Karpas-422 (cell line): ENCODE measurements at regions not wholly inside any gene's neighbourhood (a gene's known extent, or its start where the extent isn't known, plus 50 kb on each side); places are given as distances from the start of the nearest gene placed in this dataset.

Experiments used
- DNase-seq: peaks from one replicate; pipeline ENCODE4 v3.0.0-alpha.2; 2015
- H2AFZ ChIP-seq: fragments of 200-600 bp; sonication (generic); 2 replicates; pipeline ENCODE4 v1.6.1; 2014; ENCODE audit warnings: antibody characterized with exemption, low read length, mixed read lengths
- H3K27ac ChIP-seq: fragments of 200-600 bp; sonication (generic); 2 replicates; pipeline ENCODE4 v1.5.1; 2014; ENCODE audit warnings: mild to moderate bottlenecking, low read length, moderate library complexity
- H3K27me3 ChIP-seq: fragments of 200-600 bp; sonication (generic); 2 replicates; pipeline ENCODE4 v1.6.1; 2014; ENCODE audit warnings: low read length, mixed read lengths
- H3K36me3 ChIP-seq: fragments of 200-600 bp; sonication (generic); 2 replicates; pipeline ENCODE4 v1.6.1; 2014; ENCODE audit warnings: low read length, mixed read lengths; ENCODE audit not compliant: insufficient read depth
- H3K4me1 ChIP-seq: fragments of 200-600 bp; sonication (generic); 2 replicates; pipeline ENCODE4 v1.6.1; 2014; ENCODE audit warnings: mild to moderate bottlenecking, low read length, mixed read lengths
- H3K4me2 ChIP-seq: fragments of 200-600 bp; sonication (generic); 2 replicates; pipeline ENCODE4 v1.6.1; 2014; ENCODE audit warnings: low read length, low read depth, mild to moderate bottlenecking; ENCODE audit not compliant: poor library complexity, severe bottlenecking
- H3K4me3 ChIP-seq: fragments of 200-600 bp; sonication (generic); 2 replicates; pipeline ENCODE4 v1.5.1; 2014; ENCODE audit warnings: mild to moderate bottlenecking, antibody characterized with exemption, low read length, mixed read lengths
- H3K79me2 ChIP-seq: fragments of 200-600 bp; sonication (generic); 2 replicates; pipeline ENCODE4 v1.6.1; 2014; ENCODE audit warnings: mild to moderate bottlenecking, low read length, mixed read lengths
- H3K9ac ChIP-seq: fragments of 200-600 bp; sonication (generic); 2 replicates; pipeline ENCODE4 v1.6.0; 2014; ENCODE audit warnings: low read length
- H3K9me2 ChIP-seq: fragments of 200-600 bp; sonication (generic), shearing (Covaris generic); replicated peaks from 2 replicates; pipeline ENCODE4 v1.6.0; 2014; ENCODE audit warnings: mild to moderate bottlenecking, low read length, moderate library complexity; ENCODE audit not compliant: insufficient read depth
- H3K9me3 ChIP-seq: fragments of 300-700, 200-600 bp; sonication (generic); 2 replicates; pipeline ENCODE4 v1.6.1; 2014; ENCODE audit warnings: low read length, mixed read lengths
- H4K20me1 ChIP-seq: fragments of 200-600 bp; sonication (generic); 2 replicates; pipeline ENCODE4 v1.6.1; 2014; ENCODE audit warnings: mild to moderate bottlenecking, antibody characterized with exemption, low read length, low read depth; ENCODE audit not compliant: insufficient read depth

GRCh38 chr18:46378864-46379207 lies 274.7 kb downstream of the HAUS1 start:
- Histone ChIP-seq H2AFZ (no peak overlapping the region), H4K20me1 (no peaks in the 10 kb centered on the region)
- DNase-seq, result no peak

GRCh38 chr18:46379323-46379950 lies 275.3 kb downstream of the HAUS1 start:
- H3K79me2 ChIP-seq, result no peaks in the 10 kb centered on the region
- H3K9me2 ChIP-seq, result no peaks in the 10 kb centered on the region
- no peaks in the 10 kb centered on the region for H3K36me3 ChIP-seq
- H3K4me1 ChIP-seq, result no peaks in the 10 kb centered on the region
- H3K4me2 ChIP-seq, result no peak overlapping the region
- no peak overlapping the region for H2AFZ ChIP-seq
- DNase-seq, result no peak
- H3K27ac ChIP-seq, result no peak overlapping the region
- H3K9me3 ChIP-seq, result no peaks in the 10 kb centered on the region
- no peaks in the 10 kb centered on the region for H4K20me1 ChIP-seq
- no peak overlapping the region for H3K4me3 ChIP-seq
- H3K27me3 ChIP-seq, result no peaks in the 10 kb centered on the region
- H3K9ac ChIP-seq, result no peak overlapping the region

More at GRCh38 chr18:46378864-46379207, 274.7 kb downstream of the HAUS1 start:
- Histone ChIP-seq H3K9me2 (no peaks in the 10 kb centered on the region), H3K9ac (no peak overlapping the region), H3K4me3 (no peak overlapping the region), H3K27ac (no peak overlapping the region), H3K27me3 (no peaks in the 10 kb centered on the region), H3K4me2 (no peak overlapping the region), H3K79me2 (no peaks in the 10 kb centered on the region), H3K4me1 (no peaks in the 10 kb centered on the region), H3K9me3 (no peaks in the 10 kb centered on the region), H3K36me3 (no peaks in the 10 kb centered on the region)

DNA sequence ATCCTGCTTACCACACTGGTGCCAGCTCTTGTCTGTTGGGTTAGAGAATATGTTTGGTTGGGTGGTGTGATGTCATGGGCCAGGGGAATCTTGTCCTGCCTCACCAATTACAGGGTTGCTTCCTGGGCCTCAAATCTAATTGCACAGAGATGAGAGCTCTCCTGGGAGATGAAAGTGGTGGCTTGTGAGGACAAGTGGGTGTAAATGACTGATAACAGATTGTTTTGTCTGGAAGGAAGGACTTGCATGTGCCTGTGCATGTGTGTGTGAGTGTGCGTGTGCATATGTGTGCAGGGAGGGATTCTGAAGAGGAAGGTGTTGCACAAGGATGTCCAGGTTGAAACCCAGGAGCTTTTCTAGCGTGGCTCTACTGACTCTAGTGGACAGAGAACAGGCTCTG lies 271.9 kb downstream of the LOXHD1 start:
- Histone ChIP-seq H3K4me3 (no peak overlapping the region), H3K79me2 (no peaks in the 10 kb centered on the region), H4K20me1 (no peaks in the 10 kb centered on the region), H3K4me1 (no peaks in the 10 kb centered on the region), H3K36me3 (no peaks in the 10 kb centered on the region), H3K27ac (no peak overlapping the region), H3K27me3 (no peaks in the 10 kb centered on the region), H2AFZ (no peak overlapping the region), H3K9ac (no peak overlapping the region), H3K9me2 (no peaks in the 10 kb centered on the region), H3K9me3 (no peaks in the 10 kb centered on the region), H3K4me2 (no peak overlapping the region)
- no peak for DNase-seq

- no peaks in the 10 kb centered on the region for H3K79me2 ChIP-seq
- H4K20me1 ChIP-seq, result no peaks in the 10 kb centered on the region
- no peaks in the 10 kb centered on the region for H3K9me3 ChIP-seq
- no peak overlapping the region for H3K9ac ChIP-seq
- no peaks in the 10 kb centered on the region for H3K36me3 ChIP-seq
- H3K4me1 ChIP-seq, result no peaks in the 10 kb centered on the region
- no peak overlapping the region for H3K27ac ChIP-seq
- no peak for DNase-seq
- H3K9me2 ChIP-seq, result no peaks in the 10 kb centered on the region
- no peak overlapping the region for H3K4me2 ChIP-seq
- H3K27me3 ChIP-seq, result no peaks in the 10 kb centered on the region
- no peak overlapping the region for H3K4me3 ChIP-seq
- no peak overlapping the region for H2AFZ ChIP-seq
Observed at GRCh38 chr18:46386788-46387187, 270.2 kb downstream of the LOXHD1 start.

DNA sequence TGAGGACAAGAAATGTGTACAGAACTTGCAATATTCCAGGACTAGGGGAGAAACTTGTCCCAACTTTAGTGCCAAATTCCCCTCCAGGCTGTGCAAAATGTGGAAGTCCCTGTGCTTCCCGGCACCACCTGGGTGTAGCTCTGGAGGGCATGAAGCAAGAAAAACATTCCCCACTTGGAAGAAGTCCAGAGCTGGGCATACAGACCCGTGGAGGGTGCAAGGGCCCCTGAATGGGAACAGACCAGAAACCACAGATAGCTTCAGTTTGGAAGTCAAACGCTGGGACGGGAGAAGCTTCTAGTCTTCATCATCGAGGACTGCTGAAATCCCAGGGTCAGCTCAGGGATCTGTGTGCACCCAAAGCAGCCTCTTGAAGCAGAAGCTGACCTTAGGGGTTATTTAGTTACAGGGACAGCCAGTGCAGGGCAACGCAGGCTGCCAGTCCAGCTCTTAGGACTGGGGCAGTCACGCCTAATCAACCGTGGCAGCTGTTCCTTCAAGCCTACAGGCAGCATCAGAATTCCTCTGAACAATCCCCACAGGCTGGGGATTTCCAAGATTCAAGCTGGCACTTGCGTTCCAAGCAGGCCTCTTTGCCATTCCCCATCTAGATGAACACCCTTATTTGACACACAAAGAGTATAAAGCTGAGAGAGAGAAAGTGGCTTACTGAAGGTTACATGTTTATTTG lies 269.4 kb downstream of the LOXHD1 start:
- Histone ChIP-seq H3K4me3 (no peak overlapping the region), H3K4me1 (no peaks in the 10 kb centered on the region), H3K36me3 (no peaks in the 10 kb centered on the region), H3K9me3 (no peaks in the 10 kb centered on the region), H4K20me1 (no peaks in the 10 kb centered on the region), H3K79me2 (no peaks in the 10 kb centered on the region), H3K9ac (no peak overlapping the region), H3K27me3 (no peaks in the 10 kb centered on the region), H3K27ac (no peak overlapping the region), H3K9me2 (no peaks in the 10 kb centered on the region), H2AFZ (no peak overlapping the region), H3K4me2 (no peak overlapping the region)
- DNase-seq, result no peak

GRCh38 chr18:46388286-46388685 lies 268.7 kb downstream of the LOXHD1 start:
- no peak for DNase-seq
- Histone ChIP-seq H3K9ac (no peak overlapping the region), H3K9me2 (no peaks in the 10 kb centered on the region), H3K27me3 (no peaks in the 10 kb centered on the region), H3K79me2 (no peaks in the 10 kb centered on the region), H3K4me3 (no peak overlapping the region), H3K4me1 (no peaks in the 10 kb centered on the region), H3K36me3 (no peaks in the 10 kb centered on the region), H3K27ac (no peak overlapping the region), H2AFZ (no peak overlapping the region), H3K4me2 (no peak overlapping the region), H3K9me3 (no peaks in the 10 kb centered on the region), H4K20me1 (no peaks in the 10 kb centered on the region)

DNA sequence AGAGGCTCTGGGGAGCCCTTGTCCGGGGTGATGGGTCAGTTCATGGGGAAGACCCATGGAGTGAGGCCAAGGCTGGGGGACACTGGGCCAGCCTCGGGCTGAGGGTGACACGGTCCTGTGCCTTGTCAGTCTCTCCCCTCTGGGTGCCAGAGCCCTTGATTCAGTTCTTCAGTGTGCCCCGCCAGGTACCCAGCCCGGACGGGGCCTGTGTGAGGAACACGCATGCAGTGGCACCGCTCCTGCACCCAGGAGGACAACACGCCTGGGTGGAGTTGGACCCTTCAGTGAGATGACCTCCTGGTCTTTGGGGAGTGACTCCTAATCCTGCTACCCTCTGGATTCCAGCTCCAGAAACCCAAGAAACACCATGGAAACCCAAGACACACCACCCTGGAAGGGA lies 264.4 kb downstream of the LOXHD1 start:
- no peaks in the 10 kb centered on the region for H4K20me1 ChIP-seq
- no peak overlapping the region for H3K27ac ChIP-seq
- H3K4me1 ChIP-seq, result no peaks in the 10 kb centered on the region

GRCh38 chr18:46393230-46393629 lies 263.8 kb downstream of the LOXHD1 start:
- peak; percentile 70 for DNase-seq

More for the DNA sequence above, 264.4 kb downstream of the LOXHD1 start:
- Histone ChIP-seq H3K9me3 (no peaks in the 10 kb centered on the region), H3K36me3 (no peaks in the 10 kb centered on the region), H3K4me3 (no peak overlapping the region), H3K27me3 (no peaks in the 10 kb centered on the region), H3K9ac (no peak overlapping the region), H3K79me2 (no peaks in the 10 kb centered on the region), H3K4me2 (no peak overlapping the region), H2AFZ (no peak overlapping the region), H3K9me2 (no peaks in the 10 kb centered on the region)
- no peak for DNase-seq

More at GRCh38 chr18:46393230-46393629, 263.8 kb downstream of the LOXHD1 start:
- H3K4me2 ChIP-seq, result no peak overlapping the region
- no peaks in the 10 kb centered on the region for H3K4me1 ChIP-seq
- H4K20me1 ChIP-seq, result no peaks in the 10 kb centered on the region
- no peaks in the 10 kb centered on the region for H3K36me3 ChIP-seq
- H3K4me3 ChIP-seq, result no peak overlapping the region
- no peaks in the 10 kb centered on the region for H3K9me3 ChIP-seq
- no peak overlapping the region for H3K9ac ChIP-seq
- no peaks in the 10 kb centered on the region for H3K79me2 ChIP-seq
- no peaks in the 10 kb centered on the region for H3K27me3 ChIP-seq
- H3K9me2 ChIP-seq, result no peaks in the 10 kb centered on the region
- no peak overlapping the region for H2AFZ ChIP-seq
- no peak overlapping the region for H3K27ac ChIP-seq
